HCT116 (cell line): ENCODE measurements at regions not wholly inside any gene's neighbourhood (a gene's known extent, or its start where the extent isn't known, plus 50 kb on each side); places are given as distances from the start of the nearest gene placed in this dataset.

Source experiments
- EGR1 ChIP-seq: IDR thresholded peaks from 2 replicates; pipeline ENCODE4 v1.6.1; 2012; ENCODE audit warnings: low read depth
- EZH2 ChIP-seq: fragments of 200-600 bp; sonication (generic); IDR thresholded peaks from 2 replicates; pipeline ENCODE4 v1.6.1; 2017; ENCODE audit warnings: antibody characterized with exemption, mixed run types
- EZH2phosphoT487 ChIP-seq: fragments of 200-600 bp; IDR thresholded peaks from 2 replicates; pipeline ENCODE4 v1.6.1; 2018; ENCODE audit warnings: antibody characterized with exemption, borderline replicate concordance
- RAD21 ChIP-seq: IDR thresholded peaks from 2 replicates; pipeline ENCODE4 v1.6.1; 2012; ENCODE audit warnings: low read depth, mild to moderate bottlenecking
- SP1 ChIP-seq: IDR thresholded peaks from 2 replicates; pipeline ENCODE4 v1.6.1; 2012; ENCODE audit warnings: low read depth
- ZNF274 ChIP-seq: fragments of 200-500 bp; sonication (Bioruptor generic); IDR thresholded peaks from 2 replicates; pipeline ENCODE4 v1.6.1; 2014; ENCODE audit warnings: mild to moderate bottlenecking, low read depth, low read length, inconsistent platforms
- TF ChIP-seq, protein P1 (sequence below): IDR thresholded peaks from 2 replicates; pipeline ENCODE4 v1.6.1; 2012; ENCODE audit warnings: low read depth
- TF ChIP-seq, protein P2 (sequence below), 3 experiments: fragments of 200-600 bp in 1 of 3; sonication (generic) in 1 of 3; IDR thresholded peaks in 2 of 3; conservative IDR thresholded peaks in 1 of 3; 2 replicates each; pipeline ENCODE4 v1.5.1; 2012 to 2017; ENCODE audit warnings: low read depth in 2 of 3, low read length in 2 of 3, antibody characterized with exemption in 1 of 3, borderline replicate concordance in 1 of 3, control low read depth in 1 of 3, mild to moderate bottlenecking in 1 of 3, mixed read lengths in 1 of 3, mixed run types in 1 of 3, moderate library complexity in 1 of 3; ENCODE audit not compliant: insufficient read depth in 1 of 3

DNA sequence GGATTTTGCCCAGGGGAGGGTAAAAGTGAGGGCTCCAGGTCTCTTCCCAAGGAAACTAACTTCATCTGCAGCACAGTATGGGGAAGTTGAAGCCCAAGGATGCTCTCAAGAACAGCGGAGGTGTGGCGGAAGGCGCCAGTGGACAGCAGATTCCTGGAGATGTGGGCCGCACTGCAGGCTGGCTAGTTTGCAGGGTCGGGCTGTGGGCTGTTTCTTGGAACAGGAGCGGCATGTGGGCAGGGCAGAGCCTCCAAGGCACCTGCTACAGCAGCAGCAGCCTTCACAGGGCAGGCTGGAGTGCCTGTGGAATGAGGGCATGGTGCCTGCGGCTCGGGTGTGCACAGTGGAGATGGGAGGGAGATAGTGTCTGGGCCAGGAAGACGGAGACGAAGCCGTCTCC lies 100.0 kb upstream of the SFSWAP start:
- TF ChIP-seq EZH2phosphoT487 (no peak), SP1 (no peak), ZNF274 (no peak), EZH2 (no peak), EGR1 (no peak), RAD21 (no peak)
- TF ChIP-seq, protein P1, sequence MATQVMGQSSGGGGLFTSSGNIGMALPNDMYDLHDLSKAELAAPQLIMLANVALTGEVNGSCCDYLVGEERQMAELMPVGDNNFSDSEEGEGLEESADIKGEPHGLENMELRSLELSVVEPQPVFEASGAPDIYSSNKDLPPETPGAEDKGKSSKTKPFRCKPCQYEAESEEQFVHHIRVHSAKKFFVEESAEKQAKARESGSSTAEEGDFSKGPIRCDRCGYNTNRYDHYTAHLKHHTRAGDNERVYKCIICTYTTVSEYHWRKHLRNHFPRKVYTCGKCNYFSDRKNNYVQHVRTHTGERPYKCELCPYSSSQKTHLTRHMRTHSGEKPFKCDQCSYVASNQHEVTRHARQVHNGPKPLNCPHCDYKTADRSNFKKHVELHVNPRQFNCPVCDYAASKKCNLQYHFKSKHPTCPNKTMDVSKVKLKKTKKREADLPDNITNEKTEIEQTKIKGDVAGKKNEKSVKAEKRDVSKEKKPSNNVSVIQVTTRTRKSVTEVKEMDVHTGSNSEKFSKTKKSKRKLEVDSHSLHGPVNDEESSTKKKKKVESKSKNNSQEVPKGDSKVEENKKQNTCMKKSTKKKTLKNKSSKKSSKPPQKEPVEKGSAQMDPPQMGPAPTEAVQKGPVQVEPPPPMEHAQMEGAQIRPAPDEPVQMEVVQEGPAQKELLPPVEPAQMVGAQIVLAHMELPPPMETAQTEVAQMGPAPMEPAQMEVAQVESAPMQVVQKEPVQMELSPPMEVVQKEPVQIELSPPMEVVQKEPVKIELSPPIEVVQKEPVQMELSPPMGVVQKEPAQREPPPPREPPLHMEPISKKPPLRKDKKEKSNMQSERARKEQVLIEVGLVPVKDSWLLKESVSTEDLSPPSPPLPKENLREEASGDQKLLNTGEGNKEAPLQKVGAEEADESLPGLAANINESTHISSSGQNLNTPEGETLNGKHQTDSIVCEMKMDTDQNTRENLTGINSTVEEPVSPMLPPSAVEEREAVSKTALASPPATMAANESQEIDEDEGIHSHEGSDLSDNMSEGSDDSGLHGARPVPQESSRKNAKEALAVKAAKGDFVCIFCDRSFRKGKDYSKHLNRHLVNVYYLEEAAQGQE = no peak
- TF ChIP-seq, protein P2, sequence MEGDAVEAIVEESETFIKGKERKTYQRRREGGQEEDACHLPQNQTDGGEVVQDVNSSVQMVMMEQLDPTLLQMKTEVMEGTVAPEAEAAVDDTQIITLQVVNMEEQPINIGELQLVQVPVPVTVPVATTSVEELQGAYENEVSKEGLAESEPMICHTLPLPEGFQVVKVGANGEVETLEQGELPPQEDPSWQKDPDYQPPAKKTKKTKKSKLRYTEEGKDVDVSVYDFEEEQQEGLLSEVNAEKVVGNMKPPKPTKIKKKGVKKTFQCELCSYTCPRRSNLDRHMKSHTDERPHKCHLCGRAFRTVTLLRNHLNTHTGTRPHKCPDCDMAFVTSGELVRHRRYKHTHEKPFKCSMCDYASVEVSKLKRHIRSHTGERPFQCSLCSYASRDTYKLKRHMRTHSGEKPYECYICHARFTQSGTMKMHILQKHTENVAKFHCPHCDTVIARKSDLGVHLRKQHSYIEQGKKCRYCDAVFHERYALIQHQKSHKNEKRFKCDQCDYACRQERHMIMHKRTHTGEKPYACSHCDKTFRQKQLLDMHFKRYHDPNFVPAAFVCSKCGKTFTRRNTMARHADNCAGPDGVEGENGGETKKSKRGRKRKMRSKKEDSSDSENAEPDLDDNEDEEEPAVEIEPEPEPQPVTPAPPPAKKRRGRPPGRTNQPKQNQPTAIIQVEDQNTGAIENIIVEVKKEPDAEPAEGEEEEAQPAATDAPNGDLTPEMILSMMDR (IDR thresholded peaks at IDR 0.05 in 2 of 3, conservative IDR thresholded peaks at IDR 0.05 in 1 of 3; ENCODE audit: borderline replicate concordance in 1 of 3, insufficient read depth in 1 of 3, low read depth in 2 of 3, low read length in 2 of 3) = no peak
